GM21529 (cell line): ENCODE measurements at regions not wholly inside any gene's neighbourhood (a gene's known extent, or its start where the extent isn't known, plus 50 kb on each side); places are given as distances from the start of the nearest gene placed in this dataset.
"Not testable (repeated sequence)": the region's sequence is repeated elsewhere in the genome, so short reads cannot be mapped to it uniquely, and the experiment has no call there.

Source experiments
- ATAC-seq: cut with Tn5 transposase; IDR thresholded peaks from one replicate; pipeline ENCODE4 v1.9.1; 2021; ENCODE audit not compliant: unreplicated experiment

GRCh38 chr4:4031446-4032135, 195.1 kb downstream of the OTOP1 start:
- not testable (repeated sequence) for ATAC-seq

- not testable (repeated sequence) for ATAC-seq
Measured at GRCh38 chr4:4032364-4032763, 194.4 kb downstream of the OTOP1 start.

GRCh38 chr4:4032801-4033605, 193.7 kb downstream of the OTOP1 start:
- not testable (repeated sequence) for ATAC-seq

GRCh38 chr4:4037399-4038138, 189.2 kb downstream of the OTOP1 start:
- not testable (repeated sequence) for ATAC-seq

- ATAC-seq: not testable (repeated sequence)
Measured at GRCh38 chr4:4045823-4046222, 180.9 kb downstream of the OTOP1 start.

GRCh38 chr4:4046686-4047085, 180.0 kb downstream of the OTOP1 start:
- ATAC-seq: not testable (repeated sequence)

- ATAC-seq: not testable (repeated sequence)
Measured at GRCh38 chr4:4047202-4047601, 179.5 kb downstream of the OTOP1 start.

- not testable (repeated sequence) for ATAC-seq
Measured at GRCh38 chr4:4048227-4048626, 178.5 kb downstream of the OTOP1 start.

- not testable (repeated sequence) for ATAC-seq
Measured at GRCh38 chr4:4050781-4051180, 175.9 kb downstream of the OTOP1 start.

- ATAC-seq: not testable (repeated sequence)
Measured at GRCh38 chr4:4052933-4053332, 173.8 kb downstream of the OTOP1 start.

- not testable (repeated sequence) for ATAC-seq
Measured at GRCh38 chr4:4057226-4057625, 169.5 kb downstream of the OTOP1 start.

- ATAC-seq: not testable (repeated sequence)
Measured at GRCh38 chr4:4084171-4084570, 142.6 kb downstream of the OTOP1 start.

GRCh38 chr4:4089716-4090419, 136.9 kb downstream of the OTOP1 start:
- not testable (repeated sequence) for ATAC-seq

- not testable (repeated sequence) for ATAC-seq
Measured at GRCh38 chr4:4090720-4091119, 136.0 kb downstream of the OTOP1 start.

- not testable (repeated sequence) for ATAC-seq
Measured at GRCh38 chr4:4092159-4092558, 134.6 kb downstream of the OTOP1 start.

GRCh38 chr4:4099610-4100009, 127.1 kb downstream of the OTOP1 start:
- not testable (repeated sequence) for ATAC-seq

GRCh38 chr4:4106923-4107322, 119.8 kb downstream of the OTOP1 start:
- not testable (repeated sequence) for ATAC-seq

- not testable (repeated sequence) for ATAC-seq
Measured at GRCh38 chr4:4107411-4108107, 119.2 kb downstream of the OTOP1 start.

GRCh38 chr4:4115381-4115780, 111.3 kb downstream of the OTOP1 start:
- ATAC-seq: not testable (repeated sequence)

- not testable (repeated sequence) for ATAC-seq
Measured at GRCh38 chr4:4116901-4117300, 109.8 kb downstream of the OTOP1 start.
